ENCODE measurements at regions not wholly inside any gene's neighbourhood (a gene's known extent, or its start where the extent isn't known, plus 50 kb on each side); places are given as distances from the start of the nearest gene placed in this dataset.

GRCh38 chr18:64294967-64295366, 146.1 kb upstream of the LINC00305 start:
- H3K27ac ChIP-seq, result no peak overlapping the region
- no peak for TF ChIP-seq CTCF (IDR thresholded peaks at IDR 0.05)
- TF ChIP-seq ZFX (IDR thresholded peaks at IDR 0.05; ENCODE audit: borderline replicate concordance), result no peak

DNA sequence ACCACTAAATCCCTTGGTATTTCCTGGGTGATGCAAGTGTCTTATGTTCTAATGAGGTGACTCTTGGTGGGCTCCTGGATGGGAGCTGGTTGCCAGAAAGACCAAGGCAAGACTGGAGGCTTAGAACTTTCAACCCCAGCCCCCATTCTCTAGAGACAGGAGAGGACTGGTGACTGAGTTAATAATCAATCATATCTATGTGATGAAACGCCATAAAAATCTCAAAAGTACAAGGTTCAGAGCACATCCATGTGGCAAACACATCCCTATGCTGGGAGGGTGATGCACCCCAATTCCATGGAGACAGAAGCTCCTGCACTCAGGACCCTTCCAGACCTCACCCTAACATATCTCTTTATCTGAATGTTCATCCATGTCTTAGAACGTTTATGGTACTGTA, 139.5 kb upstream of the LINC00305 start:
- TF ChIP-seq CTCF (IDR thresholded peaks at IDR 0.05) (no peak), ZFX (IDR thresholded peaks at IDR 0.05; ENCODE audit: borderline replicate concordance) (no peak)

GRCh38 chr18:64287926-64288325, 139.0 kb upstream of the LINC00305 start:
- no peak overlapping the region for H3K27ac ChIP-seq
- TF ChIP-seq ZFX (IDR thresholded peaks at IDR 0.05; ENCODE audit: borderline replicate concordance) (no peak), CTCF (IDR thresholded peaks at IDR 0.05) (no peak)

More for the DNA sequence above, 139.5 kb upstream of the LINC00305 start:
- no peak overlapping the region for H3K27ac ChIP-seq

- TF ChIP-seq CTCF (IDR thresholded peaks at IDR 0.05) (no peak), ZFX (IDR thresholded peaks at IDR 0.05; ENCODE audit: borderline replicate concordance) (no peak)
- no peak overlapping the region for H3K27ac ChIP-seq
Observed at GRCh38 chr18:64283059-64283458, 134.2 kb upstream of the LINC00305 start.

GRCh38 chr18:64278026-64278425, 129.1 kb upstream of the LINC00305 start:
- no peak overlapping the region for H3K27ac ChIP-seq
- TF ChIP-seq ZFX (IDR thresholded peaks at IDR 0.05; ENCODE audit: borderline replicate concordance) (no peak), CTCF (IDR thresholded peaks at IDR 0.05) (no peak)

DNA sequence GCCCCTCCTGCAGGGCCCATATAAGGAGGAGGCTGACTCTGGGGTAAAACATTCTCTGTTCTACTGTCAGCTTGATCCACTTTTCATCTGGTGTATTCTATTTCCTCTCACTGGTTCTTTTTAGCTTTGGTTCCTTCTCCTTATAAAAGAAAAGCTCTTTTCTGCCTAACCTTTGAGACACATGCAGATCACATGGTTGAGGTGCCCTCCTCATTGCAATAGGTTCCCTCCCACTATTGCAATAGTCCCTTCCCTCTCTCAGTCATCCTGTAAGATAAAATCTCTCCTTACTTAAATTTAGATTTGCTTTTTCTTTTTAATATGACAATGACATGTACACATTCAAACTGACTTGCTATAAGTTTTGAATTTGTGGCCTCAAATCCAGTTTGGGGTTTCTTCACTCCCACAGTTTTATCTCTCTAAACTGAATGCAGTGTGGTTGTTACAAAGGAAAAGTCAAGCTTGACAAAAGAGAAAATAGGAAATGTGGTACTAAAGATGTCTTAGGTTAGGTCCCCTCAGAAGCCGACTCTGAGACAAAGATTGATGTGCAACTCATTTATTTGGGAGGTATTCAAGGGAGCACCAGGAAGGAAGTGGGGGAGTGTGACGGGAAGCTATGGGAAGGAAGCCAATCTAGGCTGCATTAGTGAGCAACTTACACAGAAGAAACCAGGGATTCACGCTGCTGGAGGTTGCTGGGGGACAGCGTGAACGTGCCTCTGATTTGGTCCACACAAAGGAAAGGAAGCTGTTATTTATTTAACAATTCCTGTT, 127.6 kb upstream of the LINC00305 start:
- TF ChIP-seq ZFX (IDR thresholded peaks at IDR 0.05; ENCODE audit: borderline replicate concordance) (no peak), CTCF (IDR thresholded peaks at IDR 0.05) (no peak)
- H3K27ac ChIP-seq, result no peak overlapping the region

DNA sequence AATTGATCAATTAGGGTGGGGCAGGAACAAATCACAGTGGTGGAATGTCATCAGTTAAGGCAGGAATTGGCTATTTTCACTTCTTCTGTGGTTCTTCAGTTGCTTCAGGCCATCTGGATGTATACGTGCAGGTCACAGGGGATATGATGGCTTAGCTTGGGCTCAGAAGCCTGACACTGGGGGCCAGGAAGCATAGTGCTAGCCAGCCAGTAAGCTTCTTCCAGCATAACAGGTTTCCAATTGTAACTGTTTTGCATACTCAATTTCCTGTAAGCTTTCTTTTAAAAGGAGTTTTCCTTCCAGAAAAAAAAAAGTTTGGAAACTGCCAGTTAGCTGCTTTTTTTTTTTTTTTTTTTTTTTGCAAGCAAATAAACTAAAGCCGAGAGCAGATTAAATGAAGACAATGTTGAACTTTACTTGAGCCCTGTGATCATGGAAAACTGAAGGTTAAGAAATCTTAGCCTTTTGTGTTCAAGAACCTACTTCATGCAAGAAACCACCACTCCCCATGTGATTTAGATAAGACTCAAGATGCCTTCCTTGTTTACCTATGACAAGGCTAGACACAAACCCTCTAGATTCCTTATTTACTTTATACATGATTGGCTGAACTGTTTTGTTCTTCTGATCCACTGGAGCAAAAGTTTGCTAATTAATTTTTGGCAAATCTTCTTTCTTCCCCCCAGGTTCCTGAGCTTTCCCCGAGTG, 126.9 kb upstream of the LINC00305 start:
- TF ChIP-seq CTCF (IDR thresholded peaks at IDR 0.05) (no peak), ZFX (IDR thresholded peaks at IDR 0.05; ENCODE audit: borderline replicate concordance) (no peak)
- no peak overlapping the region for H3K27ac ChIP-seq

All from 22Rv1 (cell line).